Stimulated activated CD8-positive, alpha-beta memory T cell treated with anti-CD3 and anti-CD28 coated beads, Interleukin-7, amount 100 ng/mL, for 24 hours (primary cell): ENCODE measurements at regions not wholly inside any gene's neighbourhood (a gene's known extent, or its start where the extent isn't known, plus 50 kb on each side); places are given as distances from the start of the nearest gene placed in this dataset.

ENCODE experiments used
- DNase-seq: peaks from one replicate; pipeline ENCODE4 v3.0.0-alpha.2; 2020; ENCODE audit warnings: low read depth

DNA sequence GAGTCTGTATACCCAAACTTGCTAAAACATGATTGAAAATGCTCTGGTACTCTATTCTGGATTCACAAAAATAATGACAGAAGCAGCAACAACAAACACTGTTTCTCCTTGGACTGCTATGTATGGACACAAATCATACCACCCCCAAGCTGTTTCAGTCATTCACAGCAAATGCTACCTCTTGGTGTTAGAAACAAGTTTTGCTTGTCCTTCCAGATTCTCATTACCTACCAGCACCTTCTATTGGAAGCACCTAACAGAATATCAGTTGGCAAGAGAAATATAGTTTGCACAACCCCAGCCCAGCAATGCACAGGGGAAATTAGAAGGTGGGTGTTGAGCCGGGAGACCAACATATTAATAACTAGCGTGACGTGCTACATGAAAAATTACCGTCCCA is 1950.9 kb downstream of the C4orf33 start:
- no peak for DNase-seq

- DNase-seq: no peak
Measured at GRCh38 chr4:131052646-131053045, 1956.7 kb downstream of the C4orf33 start.

- no peak for DNase-seq
Measured at GRCh38 chr4:131054489-131055019, 1958.6 kb downstream of the C4orf33 start.

GRCh38 chr4:131061734-131062133 is 1965.8 kb downstream of the C4orf33 start:
- DNase-seq: no peak

DNA sequence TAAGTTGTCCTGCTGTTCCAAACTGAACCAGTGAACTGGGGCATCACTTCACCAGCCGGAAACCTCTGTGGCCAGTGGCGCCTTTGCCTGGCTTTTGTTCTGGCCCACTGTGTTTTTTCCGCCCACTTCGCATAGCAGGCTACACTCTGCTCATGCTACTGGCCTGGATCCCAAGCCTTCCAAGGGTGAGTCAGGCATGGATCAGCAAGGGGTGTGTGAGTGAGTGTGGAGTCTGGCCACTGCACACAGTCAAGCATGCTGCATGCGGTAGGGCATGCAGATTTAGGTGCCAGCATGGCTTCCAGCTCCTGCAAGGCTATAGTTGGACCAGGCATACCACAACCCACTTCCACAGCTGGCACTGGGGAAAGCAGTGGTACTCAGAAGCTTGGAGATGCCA is 1967.9 kb downstream of the C4orf33 start:
- DNase-seq: no peak

DNA sequence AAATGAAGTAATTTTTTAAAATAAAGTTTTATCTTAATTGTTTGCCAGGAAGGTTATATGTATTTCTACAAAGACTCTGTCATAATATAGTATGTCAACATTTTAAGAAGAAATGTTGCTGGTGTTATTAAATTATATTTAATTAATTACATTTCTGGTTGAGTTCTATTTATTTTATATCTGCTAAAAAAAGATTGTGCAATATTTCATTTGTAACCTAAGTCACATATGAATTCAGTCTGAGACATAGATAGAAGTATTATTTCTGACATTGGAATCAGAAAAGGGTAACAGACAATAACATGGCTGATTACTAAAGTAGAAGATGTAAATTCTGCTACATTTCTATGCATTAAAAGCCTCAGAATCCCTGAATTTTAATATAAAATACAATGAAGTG is 1985.1 kb downstream of the C4orf33 start:
- no peak for DNase-seq

- DNase-seq: no peak
Measured at GRCh38 chr4:131084997-131085396, 1989.0 kb downstream of the C4orf33 start.

DNA sequence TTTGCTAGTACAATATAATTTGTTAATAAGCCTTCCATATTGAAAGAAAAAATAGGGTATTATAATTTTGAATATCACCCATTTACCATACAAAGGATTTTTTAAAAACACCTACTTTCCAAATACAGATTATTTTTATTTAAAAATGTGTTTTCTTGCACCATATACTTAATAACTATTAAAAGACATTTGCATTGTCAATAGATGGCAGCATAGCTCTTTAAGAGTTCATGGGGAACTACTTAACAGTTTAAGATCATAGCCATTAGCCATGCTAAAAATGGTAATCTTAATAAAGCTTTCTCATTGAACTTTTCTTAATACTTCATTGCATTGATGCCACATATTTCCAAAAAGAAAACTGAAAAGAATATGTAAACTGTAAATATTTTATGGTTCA is 1995.9 kb downstream of the C4orf33 start:
- no peak for DNase-seq

- DNase-seq: no peak
Measured at GRCh38 chr4:131093303-131093702, 1997.4 kb downstream of the C4orf33 start.

DNA sequence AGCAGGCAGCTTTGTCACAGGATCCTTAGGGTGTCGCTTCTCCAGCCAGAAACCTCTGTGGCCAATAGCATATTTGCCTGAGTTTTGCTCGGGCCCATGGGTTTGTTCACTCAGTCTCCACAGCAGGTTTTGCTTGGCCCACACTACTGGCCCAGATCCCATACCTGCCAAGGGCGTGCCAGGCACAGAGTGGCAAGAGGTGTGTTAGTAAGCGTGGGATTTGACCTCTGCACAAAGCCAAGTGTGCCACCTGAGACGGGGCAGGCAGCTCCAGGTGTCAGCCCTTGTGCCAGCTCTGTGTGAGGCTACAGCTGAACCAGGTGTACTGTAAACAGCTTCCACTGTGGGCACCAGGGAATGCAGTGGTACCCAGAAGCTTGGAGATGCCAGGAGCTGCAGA is 2003.0 kb downstream of the C4orf33 start:
- DNase-seq: no peak

- DNase-seq: no peak
Measured at GRCh38 chr4:131113273-131113672, 2017.3 kb downstream of the C4orf33 start.

DNA sequence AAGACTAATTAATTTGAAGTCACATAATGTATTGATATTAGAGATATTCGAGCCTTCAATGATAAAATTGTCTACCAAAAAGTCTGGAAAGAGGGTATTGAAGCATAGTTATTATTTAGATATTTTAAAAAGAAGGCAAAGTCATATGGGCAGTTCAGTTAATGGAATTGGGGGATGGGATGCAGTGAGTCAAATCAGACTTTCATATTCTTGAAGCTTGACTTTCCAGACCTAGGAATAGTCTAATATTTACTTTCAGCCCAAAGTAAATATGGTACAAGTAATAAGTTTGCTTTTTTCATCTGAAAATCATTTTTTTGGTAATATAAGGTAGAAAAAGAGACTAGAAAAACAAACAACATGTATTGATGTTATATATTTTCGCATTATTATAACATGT is 2017.8 kb downstream of the C4orf33 start:
- no peak for DNase-seq

DNA sequence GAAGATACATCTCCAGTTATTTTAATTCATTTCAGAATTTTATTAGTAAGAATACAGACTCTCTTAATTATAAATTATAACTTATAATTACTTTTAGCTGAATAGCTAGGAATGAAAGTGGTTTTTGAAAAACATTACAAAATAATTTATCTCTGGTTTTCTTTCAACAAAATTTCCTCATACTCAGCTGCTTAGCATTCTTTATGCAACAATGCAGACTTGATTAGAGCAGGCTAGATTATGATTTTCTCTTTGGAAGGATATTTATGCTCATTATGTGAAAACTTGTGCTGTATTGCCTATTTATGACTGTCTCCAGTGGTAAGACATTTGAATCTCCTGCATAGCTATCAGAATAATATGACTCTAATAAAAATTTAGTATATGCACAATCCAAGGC is 2023.7 kb downstream of the C4orf33 start:
- no peak for DNase-seq

DNA sequence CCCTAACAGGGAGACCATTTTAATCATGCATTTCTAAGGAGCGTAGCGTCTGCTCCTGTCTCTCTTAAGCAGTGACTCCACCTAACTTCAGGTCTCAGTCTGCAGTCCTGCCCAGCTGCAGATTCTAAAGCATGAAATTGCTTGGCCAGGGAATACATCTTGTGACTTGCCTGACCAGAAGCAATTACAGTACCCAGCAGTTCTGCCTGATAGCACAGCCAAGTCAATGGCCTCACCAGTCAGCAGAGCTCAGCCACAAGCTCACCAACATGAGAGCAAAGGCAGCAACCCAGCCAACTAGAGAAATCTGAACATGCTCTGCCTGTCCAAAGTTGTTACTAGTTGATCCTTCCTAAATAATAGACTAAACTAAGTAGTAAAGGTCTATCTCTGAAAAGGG is 2011.9 kb upstream of the PCDH10 start:
- DNase-seq: no peak

DNA sequence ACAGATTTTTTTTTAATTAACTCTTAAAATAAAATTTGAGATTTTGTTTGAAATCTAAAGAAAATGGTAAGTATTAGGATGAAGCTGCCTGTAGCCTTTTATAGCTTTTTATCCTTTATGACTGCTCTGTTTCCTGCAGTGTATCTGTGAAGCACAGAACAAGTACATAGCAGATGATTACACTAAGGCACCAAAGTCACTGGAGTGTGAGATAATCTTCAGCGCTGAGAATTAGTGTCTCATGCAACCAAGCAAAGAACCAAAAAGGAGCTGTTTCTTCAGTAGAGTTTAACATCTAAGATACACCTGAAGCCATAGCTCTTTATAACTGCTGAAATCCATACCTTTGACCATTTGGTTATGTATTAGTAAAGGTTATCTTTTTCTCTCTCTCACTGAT is 1989.8 kb upstream of the PCDH10 start:
- DNase-seq: no peak

- DNase-seq: no peak
Measured at GRCh38 chr4:131192318-131192717, 1956.8 kb upstream of the PCDH10 start.

DNA sequence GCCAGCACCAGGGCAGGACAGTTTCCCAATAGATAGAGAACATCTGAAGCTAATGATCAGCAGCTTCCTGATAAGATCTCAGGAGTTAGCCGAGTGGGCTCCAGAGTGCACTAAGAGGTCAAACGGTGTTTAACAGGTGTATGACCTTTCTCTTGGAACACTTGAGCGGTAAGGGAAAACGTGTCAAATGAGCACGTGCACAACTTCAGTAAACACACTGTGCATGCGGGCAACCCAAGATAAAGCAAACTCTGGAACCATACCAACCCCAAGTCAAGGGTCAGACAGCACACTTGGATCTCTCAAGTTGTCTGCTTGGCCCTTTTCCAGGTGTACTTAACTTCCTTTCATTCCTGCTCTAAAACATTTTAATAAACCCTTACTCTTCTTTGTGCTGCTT is 1941.5 kb upstream of the PCDH10 start:
- no peak for DNase-seq

DNA sequence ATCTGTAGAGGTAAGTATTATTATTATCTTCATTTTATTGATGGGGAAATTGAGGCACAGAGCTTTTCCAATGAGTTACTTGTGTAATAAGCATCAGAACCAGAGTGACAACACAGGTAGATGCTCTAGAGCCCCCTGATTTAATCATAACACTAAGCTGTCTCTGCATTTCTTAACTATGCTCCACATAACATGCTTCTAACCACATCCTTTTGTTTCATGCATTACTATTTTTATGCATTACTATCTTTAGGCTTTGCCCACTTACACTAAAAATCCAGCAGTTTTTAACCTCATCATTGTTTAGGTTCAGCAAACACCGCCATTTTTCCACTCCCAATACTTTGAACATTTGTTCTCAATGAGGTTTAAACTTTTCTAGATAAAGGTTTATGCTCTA is 1900.8 kb upstream of the PCDH10 start:
- no peak for DNase-seq

DNA sequence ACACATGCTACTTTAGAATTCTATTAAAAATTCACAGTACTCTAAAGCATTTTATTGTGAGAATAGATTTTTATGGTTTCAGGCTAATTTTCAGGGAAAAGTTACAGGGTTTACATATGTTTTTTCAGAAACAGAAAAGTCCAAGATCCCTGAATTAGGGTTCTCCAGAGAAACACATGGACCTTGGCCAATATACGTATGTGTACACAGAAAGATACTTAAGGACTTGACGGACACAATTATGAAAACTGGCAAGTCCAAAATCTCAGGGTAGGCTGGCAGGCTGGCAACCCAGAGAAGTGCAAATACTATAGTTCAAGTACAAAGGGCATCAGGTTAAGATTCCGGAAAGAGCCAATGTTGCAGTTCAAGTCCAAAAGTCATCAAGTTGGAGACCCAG is 1897.8 kb upstream of the PCDH10 start:
- no peak for DNase-seq

DNA sequence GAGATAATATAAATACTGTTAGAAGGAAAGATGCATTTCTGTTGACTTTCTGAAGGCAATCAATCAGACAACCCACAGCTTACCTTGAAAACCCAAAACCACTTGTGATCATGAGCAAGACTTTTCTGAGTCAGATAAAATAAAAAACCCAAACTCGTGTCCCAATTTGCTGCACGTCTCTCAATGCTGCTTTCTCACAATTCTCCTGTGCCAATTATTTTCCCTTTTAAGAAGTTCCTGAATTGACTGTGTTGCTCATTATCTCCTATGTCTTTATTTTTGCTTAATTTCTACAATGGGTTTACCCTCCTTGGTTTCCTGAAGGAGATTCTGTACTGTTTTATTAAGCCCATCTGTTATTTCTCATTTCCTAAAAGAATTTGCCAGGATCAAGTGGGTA is 1891.9 kb upstream of the PCDH10 start:
- no peak for DNase-seq

DNA sequence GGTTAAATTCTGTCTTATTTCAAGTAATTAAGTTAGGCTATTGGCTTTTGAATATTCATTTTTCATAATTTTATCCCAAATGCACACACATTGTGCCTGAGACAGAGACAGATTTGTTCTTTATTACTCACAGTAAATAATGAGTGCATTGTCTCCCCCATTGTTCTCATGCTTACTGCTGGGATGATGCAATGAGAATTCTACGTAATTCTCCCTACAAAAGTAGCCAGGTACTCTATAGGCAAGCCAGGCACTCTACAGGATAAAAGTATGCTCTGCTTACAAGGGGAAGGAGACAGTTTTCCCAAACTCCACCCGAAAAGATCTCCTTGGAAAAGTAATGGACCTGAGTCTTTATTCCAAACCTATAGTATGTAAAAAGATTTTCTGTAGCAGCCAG is 1890.7 kb upstream of the PCDH10 start:
- DNase-seq: no peak

DNA sequence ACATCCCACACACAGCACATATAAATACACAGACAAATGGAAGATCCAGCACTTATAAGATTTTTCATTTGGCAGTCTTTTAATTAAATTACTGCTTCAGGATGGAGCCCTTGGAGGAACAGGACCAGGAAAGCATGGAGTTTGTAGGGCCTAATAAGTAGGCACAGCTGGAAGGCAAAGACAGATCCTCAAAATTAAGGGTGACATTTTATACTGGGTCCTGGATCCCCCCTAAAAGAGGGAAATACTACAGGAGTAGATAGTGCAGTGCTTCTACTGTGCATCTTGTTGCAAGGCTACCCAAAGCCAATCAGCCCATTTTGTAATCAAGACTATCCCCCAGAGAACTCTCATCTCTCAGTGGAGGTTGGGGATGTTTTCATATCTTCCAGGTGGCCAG is 1860.7 kb upstream of the PCDH10 start:
- no peak for DNase-seq

DNA sequence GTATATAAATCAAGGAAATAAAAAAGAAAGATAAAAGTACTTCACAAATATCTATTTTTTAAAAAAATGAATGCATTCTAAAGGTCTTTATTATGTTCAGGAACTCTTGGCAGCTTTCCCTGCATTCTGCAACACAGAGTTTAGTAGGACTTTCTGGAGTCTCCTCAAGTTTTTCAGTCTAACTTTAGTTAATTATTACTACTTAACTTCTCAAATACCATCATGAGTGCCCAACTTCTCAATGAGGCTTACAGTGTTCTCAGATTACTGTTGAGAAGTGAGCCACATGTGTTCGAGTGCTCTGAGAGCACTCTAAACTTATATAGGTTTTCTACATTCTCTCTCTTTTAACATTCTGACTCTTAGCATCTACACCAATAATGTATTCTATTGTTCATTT is 1852.9 kb upstream of the PCDH10 start:
- DNase-seq: no peak

DNA sequence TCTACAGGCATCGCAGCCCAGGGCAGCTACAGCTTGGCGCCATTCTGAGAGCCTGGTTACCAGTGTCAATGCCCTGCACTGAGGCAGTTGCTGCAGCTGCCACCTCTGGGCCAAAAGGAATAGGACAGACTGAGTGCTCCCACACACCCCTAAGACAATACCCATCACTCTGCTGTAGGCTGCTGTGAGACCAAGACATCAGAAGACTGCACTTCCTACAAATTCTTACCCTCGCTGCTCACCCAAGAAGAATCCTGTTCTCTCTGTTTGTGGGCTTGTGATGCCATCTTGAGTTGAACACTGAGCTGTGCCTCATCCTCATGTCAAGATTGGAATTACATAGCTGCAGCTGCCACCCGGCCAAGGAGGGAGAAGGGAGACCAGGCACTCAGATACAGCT is 1847.0 kb upstream of the PCDH10 start:
- no peak for DNase-seq

DNA sequence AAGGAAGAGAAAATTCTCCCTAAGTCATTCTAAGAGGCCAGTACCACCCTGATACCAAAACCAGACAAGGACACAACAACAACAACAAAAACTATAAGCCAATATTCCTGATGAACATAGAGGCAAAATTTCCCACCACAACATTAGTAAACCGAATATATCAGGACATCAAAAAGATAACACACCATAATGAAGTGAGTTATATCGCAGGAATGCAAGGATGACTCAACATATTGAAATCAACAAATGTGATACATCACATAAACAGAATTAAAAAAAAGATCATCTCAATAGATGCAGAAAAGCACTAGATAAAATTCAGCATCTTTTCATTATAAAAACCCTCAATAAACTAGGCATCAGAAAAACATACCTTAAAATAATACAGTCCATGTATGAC is 1844.4 kb upstream of the PCDH10 start:
- DNase-seq: no peak
